HG02981 (cell line): ENCODE measurements at regions not wholly inside any gene's neighbourhood (a gene's known extent, or its start where the extent isn't known, plus 50 kb on each side); places are given as distances from the start of the nearest gene placed in this dataset.

ENCODE experiments used
- ATAC-seq: cut with Tn5 transposase; IDR thresholded peaks from one replicate; pipeline ENCODE4 v1.9.1; 2021; ENCODE audit warnings: mild to moderate bottlenecking, moderate library complexity; ENCODE audit not compliant: unreplicated experiment

DNA sequence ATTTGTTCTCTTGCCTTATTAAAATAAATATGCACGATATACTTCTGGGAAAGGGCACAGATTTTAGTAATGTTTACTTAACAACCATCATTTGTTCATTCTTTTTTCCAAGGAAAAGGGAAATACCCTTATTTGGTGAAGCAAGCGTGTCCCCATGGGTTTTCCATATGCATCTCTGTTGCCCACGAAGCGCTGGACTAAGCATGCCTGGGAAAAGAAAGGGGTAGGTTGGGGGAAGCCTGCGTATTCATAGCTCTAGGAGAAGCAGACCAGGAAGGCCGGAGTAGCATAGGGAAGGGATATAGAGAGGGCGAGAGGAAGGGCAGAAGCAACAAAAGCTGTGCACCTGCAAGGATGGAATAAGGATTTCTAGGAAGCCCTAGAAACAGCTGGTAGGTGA, 61.8 kb upstream of the ACO1 start:
- ATAC-seq, result no peak

GRCh38 chr9:32326146-32326545, 58.3 kb upstream of the ACO1 start:
- ATAC-seq, result no peak

- ATAC-seq, result no peak
Measured at GRCh38 chr9:32331240-32331639, 53.2 kb upstream of the ACO1 start.

DNA sequence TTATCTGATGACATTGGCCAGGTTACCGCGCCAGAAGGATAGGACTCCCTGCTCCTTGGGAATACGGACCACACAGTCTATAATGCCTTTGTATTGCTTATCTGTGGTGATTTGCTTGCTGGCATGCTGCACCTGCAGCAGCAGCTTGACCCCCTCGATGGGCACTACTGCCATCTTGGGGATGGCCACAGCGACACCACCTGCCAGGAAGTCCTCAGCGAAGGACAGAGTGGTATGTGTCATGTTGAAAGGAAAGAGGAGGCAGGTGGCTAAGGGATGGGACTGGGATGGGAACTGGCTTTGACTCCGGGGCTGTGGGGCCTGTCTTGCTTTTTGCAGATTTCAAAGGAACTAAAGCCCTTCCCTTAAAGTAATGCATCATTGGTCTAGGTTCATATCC, 50.3 kb upstream of the ACO1 start:
- ATAC-seq, result no peak
